ENCODE measurements at regions not wholly inside any gene's neighbourhood (a gene's known extent, or its start where the extent isn't known, plus 50 kb on each side); places are given as distances from the start of the nearest gene placed in this dataset.

GRCh38 chr1:96238426-96238825 is 483.2 kb upstream of the PTBP2 start:
- no peak for DNase-seq (ENCODE audit: low read depth in 1 of 2, low spot score in 1 of 2)

GRCh38 chr1:96240438-96240837 is 481.1 kb upstream of the PTBP2 start:
- DNase-seq (ENCODE audit: low read depth in 1 of 2, low spot score in 1 of 2): no peak

GRCh38 chr1:96253246-96254035 is 468.1 kb upstream of the PTBP2 start:
- DNase-seq (ENCODE audit: low read depth in 1 of 2, low spot score in 1 of 2): no peak

GRCh38 chr1:96256130-96256790 is 465.3 kb upstream of the PTBP2 start:
- DNase-seq (ENCODE audit: low read depth in 1 of 2, low spot score in 1 of 2): no peak

- no peak for DNase-seq (ENCODE audit: low read depth in 1 of 2, low spot score in 1 of 2)
Observed at GRCh38 chr1:96259399-96259798, 462.2 kb upstream of the PTBP2 start.

GRCh38 chr1:96281491-96281890 is 440.1 kb upstream of the PTBP2 start:
- no peak for DNase-seq (ENCODE audit: low read depth in 1 of 2, low spot score in 1 of 2)

- DNase-seq (ENCODE audit: low read depth in 1 of 2, low spot score in 1 of 2): no peak
Observed at GRCh38 chr1:96290033-96290432, 431.6 kb upstream of the PTBP2 start.

- no peak for DNase-seq (ENCODE audit: low read depth in 1 of 2, low spot score in 1 of 2)
Observed at GRCh38 chr1:96290801-96291200, 430.8 kb upstream of the PTBP2 start.

GRCh38 chr1:96291468-96291867 is 430.1 kb upstream of the PTBP2 start:
- no peak for DNase-seq (ENCODE audit: low read depth in 1 of 2, low spot score in 1 of 2)

- DNase-seq (ENCODE audit: low read depth in 1 of 2, low spot score in 1 of 2): no peak
Observed at GRCh38 chr1:96292141-96292540, 429.4 kb upstream of the PTBP2 start.

GRCh38 chr1:96296991-96297390 is 424.6 kb upstream of the PTBP2 start:
- no peak for DNase-seq (ENCODE audit: low read depth in 1 of 2, low spot score in 1 of 2)

GRCh38 chr1:96306809-96307560 is 414.6 kb upstream of the PTBP2 start:
- DNase-seq (ENCODE audit: low read depth in 1 of 2, low spot score in 1 of 2): no peak

- no peak for DNase-seq (ENCODE audit: low read depth in 1 of 2, low spot score in 1 of 2)
Observed at GRCh38 chr1:96308314-96308713, 413.3 kb upstream of the PTBP2 start.

- no peak for DNase-seq (ENCODE audit: low read depth in 1 of 2, low spot score in 1 of 2)
Observed at GRCh38 chr1:96309783-96310182, 411.8 kb upstream of the PTBP2 start.

- DNase-seq (ENCODE audit: low read depth in 1 of 2, low spot score in 1 of 2): no peak
Observed at GRCh38 chr1:96313216-96313615, 408.4 kb upstream of the PTBP2 start.

GRCh38 chr1:96329121-96329520 is 392.5 kb upstream of the PTBP2 start:
- no peak for DNase-seq (ENCODE audit: low read depth in 1 of 2, low spot score in 1 of 2)

- DNase-seq (ENCODE audit: low read depth in 1 of 2, low spot score in 1 of 2): no peak
Observed at GRCh38 chr1:96331596-96331995, 390.0 kb upstream of the PTBP2 start.

- DNase-seq (ENCODE audit: low read depth in 1 of 2, low spot score in 1 of 2): no peak
Observed at GRCh38 chr1:96333522-96334235, 387.9 kb upstream of the PTBP2 start.

GRCh38 chr1:96334236-96334557 is 387.4 kb upstream of the PTBP2 start:
- no peak for DNase-seq (ENCODE audit: low read depth in 1 of 2, low spot score in 1 of 2)

- DNase-seq (ENCODE audit: low read depth in 1 of 2, low spot score in 1 of 2): no peak
Observed at GRCh38 chr1:96338622-96339021, 383.0 kb upstream of the PTBP2 start.

- DNase-seq (ENCODE audit: low read depth in 1 of 2, low spot score in 1 of 2): no peak
Observed at GRCh38 chr1:96340686-96341085, 380.9 kb upstream of the PTBP2 start.

- no peak for DNase-seq (ENCODE audit: low read depth in 1 of 2, low spot score in 1 of 2)
Observed at GRCh38 chr1:96346719-96347118, 374.9 kb upstream of the PTBP2 start.

Measured in activated CD4-positive, alpha-beta T cell treated with anti-CD3 and anti-CD28 coated beads, Interleukin-2, amount 50 U/mL, for 24 hours (primary cell).